ENCODE measurements at regions not wholly inside any gene's neighbourhood (a gene's known extent, or its start where the extent isn't known, plus 50 kb on each side); places are given as distances from the start of the nearest gene placed in this dataset.

DNA sequence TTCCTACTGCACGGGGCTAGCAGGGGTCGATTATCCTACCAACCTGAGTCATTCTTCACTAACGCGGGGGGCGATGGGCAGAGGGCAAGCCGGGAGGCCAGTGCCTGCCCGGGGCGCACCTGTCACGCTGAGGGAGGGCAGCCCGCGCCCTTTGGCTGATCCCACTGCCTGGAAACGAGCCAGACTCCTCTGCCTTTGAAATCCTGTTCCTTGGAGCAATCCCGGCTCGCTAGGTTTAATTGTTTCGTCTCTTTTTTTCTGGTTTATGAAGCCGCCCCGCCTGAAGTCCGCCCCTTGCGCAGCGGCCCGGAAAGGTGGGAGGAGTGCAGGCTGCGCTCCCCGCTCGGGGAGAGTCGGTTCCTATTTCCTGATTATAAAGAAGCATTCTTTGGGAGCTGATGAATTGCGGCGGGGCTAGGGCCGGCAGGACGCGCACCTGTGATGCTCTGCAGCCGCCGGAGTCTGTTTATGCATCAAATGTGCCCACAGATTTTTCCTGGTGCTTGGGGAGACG is 484.2 kb downstream of the BCOR start:
- Histone ChIP-seq H3K4me1 (ENCODE audit: insufficient read depth, low read length) (peaks cover 6% of the 10 kb centered on the region), H3K36me3 (ENCODE audit: insufficient read depth, low read length) (no peaks in the 10 kb centered on the region), H3K4me3 (ENCODE audit: low read length) (peak overlapping the region; percentile 46), H3K27ac (ENCODE audit: low read depth, low read length) (peak overlapping the region; percentile 70; the same call in 1 of the 2 replicates), H3K9me3 (ENCODE audit: insufficient read depth, low read depth, low read length) (no peaks in the 10 kb centered on the region), H3K9ac (ENCODE audit: low read depth, low read length) (no peak overlapping the region; the same call in 1 of the 2 replicates), H3K27me3 (ENCODE audit: insufficient read depth, low read length) (0 out of 2 replicates have a peak, but pooled peaks cover 4% of the 10 kb centered on the region)
- 1% methylated on average over 32 of the region's 33 CpGs for WGBS

DNA sequence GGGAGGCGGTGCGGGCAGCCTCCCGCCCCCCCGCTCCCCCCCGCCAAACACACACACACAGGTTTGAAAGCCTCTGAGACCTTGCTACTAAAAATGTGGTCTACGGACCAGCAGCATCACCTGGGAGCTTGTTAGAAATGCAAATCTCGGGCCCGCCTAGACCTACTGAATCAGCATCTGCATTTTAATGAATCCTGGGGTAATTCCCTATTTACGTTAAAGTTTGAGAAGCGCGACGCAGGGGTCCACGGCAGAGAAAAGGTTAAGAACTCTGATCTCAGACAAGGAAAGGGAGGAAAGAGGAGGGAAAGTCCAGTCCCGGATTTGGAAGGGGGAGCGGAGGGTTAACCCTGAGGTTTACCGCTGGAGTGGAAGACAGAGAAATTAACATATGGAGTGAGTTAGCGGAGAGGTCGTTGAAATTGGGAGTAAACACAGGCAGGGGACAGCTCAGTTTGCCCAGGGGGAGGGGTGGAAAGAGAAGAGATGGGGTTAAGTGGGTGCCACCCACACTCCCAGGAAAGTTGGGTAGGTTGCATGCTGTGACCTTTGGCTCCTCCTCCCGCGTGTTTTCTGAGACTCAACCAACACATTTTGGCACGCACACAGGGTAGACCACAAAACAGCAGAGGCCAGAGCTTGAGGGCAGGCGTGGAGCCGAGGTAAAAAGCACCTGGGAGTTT is 483.6 kb downstream of the BCOR start:
- Histone ChIP-seq H3K27ac (ENCODE audit: low read depth, low read length) (peak overlapping the region; percentile 70; the same call in 1 of the 2 replicates), H3K4me3 (ENCODE audit: low read length) (peak overlapping the region; percentile 46), H3K27me3 (ENCODE audit: insufficient read depth, low read length) (0 out of 2 replicates have a peak, but pooled peaks cover 4% of the 10 kb centered on the region), H3K36me3 (ENCODE audit: insufficient read depth, low read length) (no peaks in the 10 kb centered on the region), H3K9me3 (ENCODE audit: insufficient read depth, low read depth, low read length) (no peaks in the 10 kb centered on the region), H3K9ac (ENCODE audit: low read depth, low read length) (peak overlapping the region; percentile 60), H3K4me1 (ENCODE audit: insufficient read depth, low read length) (peaks cover 6% of the 10 kb centered on the region)
- WGBS, result 4% methylated on average over 20 of the region's 23 CpGs

DNA sequence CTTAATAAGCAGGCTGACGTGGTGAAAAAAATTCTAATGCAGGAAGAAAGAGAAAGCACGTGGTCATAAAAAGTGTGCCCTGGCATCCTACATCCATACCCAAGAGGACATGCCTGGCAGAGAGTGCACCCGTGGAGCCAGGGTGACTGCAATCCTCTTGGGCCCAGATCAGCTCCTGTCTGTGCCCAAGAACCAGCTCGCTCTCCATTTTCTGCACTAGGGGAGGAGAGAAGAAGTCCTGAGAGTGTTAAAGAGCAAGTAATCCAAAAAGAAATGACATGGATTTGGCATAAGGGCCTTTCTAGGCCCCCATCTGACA is 483.1 kb downstream of the BCOR start:
- peak overlapping the region; percentile 50; the same call in 1 of the 2 replicates for H3K27ac ChIP-seq (ENCODE audit: low read depth, low read length)
- H3K36me3 ChIP-seq (ENCODE audit: insufficient read depth, low read length), result no peaks in the 10 kb centered on the region
- H3K4me3 ChIP-seq (ENCODE audit: low read length), result peak overlapping the region; percentile 46; the same call in 1 of the 2 replicates
- 0 out of 2 replicates have a peak, but pooled peaks cover 4% of the 10 kb centered on the region for H3K27me3 ChIP-seq (ENCODE audit: insufficient read depth, low read length)
- H3K9ac ChIP-seq (ENCODE audit: low read depth, low read length), result peak overlapping the region; percentile 60
- H3K9me3 ChIP-seq (ENCODE audit: insufficient read depth, low read depth, low read length), result no peaks in the 10 kb centered on the region
- peaks cover 6% of the 10 kb centered on the region for H3K4me1 ChIP-seq (ENCODE audit: insufficient read depth, low read length)
- WGBS, result 34% methylated on average over 3 of the region's 4 CpGs

DNA sequence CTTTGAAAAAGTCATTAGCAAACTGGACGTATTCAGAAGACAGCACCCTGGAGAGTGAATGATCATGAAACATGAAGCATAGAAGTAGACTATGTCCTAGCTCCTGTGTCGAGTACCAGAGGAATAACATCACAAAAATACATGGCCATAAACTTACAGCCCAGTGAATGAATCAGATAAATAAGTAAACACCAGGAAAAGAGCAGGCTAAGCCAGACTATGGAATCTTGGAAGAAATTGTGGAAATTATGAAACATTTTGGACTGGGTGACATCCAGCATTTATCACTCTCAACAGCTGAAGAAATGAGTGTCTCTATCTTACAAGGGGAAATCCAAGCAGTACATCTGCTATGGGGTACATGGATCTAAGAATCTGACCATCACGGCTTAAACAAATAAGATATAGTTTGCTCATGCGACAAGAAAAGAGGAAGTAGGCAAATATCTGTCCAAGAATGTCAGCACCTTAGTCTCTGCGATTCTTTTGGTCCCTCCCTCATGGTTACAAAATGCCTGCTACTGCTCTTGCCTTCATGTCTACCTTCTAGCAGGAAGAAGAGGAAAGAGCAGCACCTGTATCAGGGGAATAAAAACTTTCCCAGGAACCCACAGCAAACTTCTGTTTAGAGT is 481.5 kb downstream of the BCOR start:
- 0 out of 2 replicates have a peak, but pooled peaks cover 4% of the 10 kb centered on the region for H3K27me3 ChIP-seq (ENCODE audit: insufficient read depth, low read length)
- H3K36me3 ChIP-seq (ENCODE audit: insufficient read depth, low read length), result no peaks in the 10 kb centered on the region
- H3K9me3 ChIP-seq (ENCODE audit: insufficient read depth, low read depth, low read length), result no peaks in the 10 kb centered on the region
- WGBS, result 90% methylated on average over 5 of the region's 5 CpGs
- H3K27ac ChIP-seq (ENCODE audit: low read depth, low read length), result no peak overlapping the region
- H3K9ac ChIP-seq (ENCODE audit: low read depth, low read length), result no peak overlapping the region
- peaks cover 6% of the 10 kb centered on the region; the same call in 1 of the 2 replicates for H3K4me1 ChIP-seq (ENCODE audit: insufficient read depth, low read length)
- no peak overlapping the region for H3K4me3 ChIP-seq (ENCODE audit: low read length)

DNA sequence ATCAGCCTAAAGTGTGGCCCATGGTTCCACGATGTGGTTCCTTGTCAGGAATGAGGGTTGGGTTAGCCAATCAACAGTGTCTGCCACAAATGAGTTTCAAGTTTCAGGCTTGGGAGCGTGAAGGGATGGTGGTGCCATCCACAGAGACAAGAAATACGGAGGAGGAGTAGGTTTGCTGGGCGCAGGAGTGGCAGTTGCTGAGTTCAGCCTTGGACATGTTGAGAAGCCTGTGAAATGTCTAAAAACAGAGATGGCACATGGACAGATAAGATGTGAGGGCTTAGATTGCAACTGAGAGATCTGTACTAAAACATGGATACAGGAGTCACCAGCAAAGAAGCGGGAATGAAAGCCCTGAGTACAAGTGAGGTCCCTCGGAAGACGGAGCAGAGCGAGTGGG is 481.0 kb downstream of the BCOR start:
- Histone ChIP-seq H3K4me1 (ENCODE audit: insufficient read depth, low read length) (peaks cover 6% of the 10 kb centered on the region; the same call in 1 of the 2 replicates), H3K27me3 (ENCODE audit: insufficient read depth, low read length) (0 out of 2 replicates have a peak, but pooled peaks cover 4% of the 10 kb centered on the region), H3K36me3 (ENCODE audit: insufficient read depth, low read length) (no peaks in the 10 kb centered on the region), H3K9me3 (ENCODE audit: insufficient read depth, low read depth, low read length) (no peaks in the 10 kb centered on the region), H3K9ac (ENCODE audit: low read depth, low read length) (no peak overlapping the region), H3K27ac (ENCODE audit: low read depth, low read length) (no peak overlapping the region), H3K4me3 (ENCODE audit: low read length) (no peak overlapping the region)
- 79% methylated on average over 8 of the region's 8 CpGs for WGBS

DNA sequence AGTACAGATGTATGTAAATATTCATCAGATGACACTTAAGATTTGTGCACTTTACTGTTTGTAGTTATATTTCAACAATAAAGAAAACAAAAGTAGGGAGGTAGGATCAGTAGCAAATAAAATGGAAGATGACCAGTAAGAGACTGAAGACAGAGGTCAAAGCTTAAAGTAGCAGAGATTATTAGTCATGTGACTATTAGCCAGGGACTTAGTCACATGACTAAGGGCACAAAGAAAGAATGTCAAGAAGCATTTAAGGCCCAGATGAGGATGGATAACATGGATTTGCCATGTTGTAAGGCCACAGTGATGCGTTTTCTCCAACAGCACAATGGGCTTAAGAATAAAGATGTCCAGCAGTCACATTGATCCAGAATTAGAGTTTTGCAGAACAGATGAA is 479.6 kb downstream of the BCOR start:
- H3K9me3 ChIP-seq (ENCODE audit: insufficient read depth, low read depth, low read length), result no peaks in the 10 kb centered on the region
- H3K27me3 ChIP-seq (ENCODE audit: insufficient read depth, low read length), result 0 out of 2 replicates have a peak, but pooled peaks cover 4% of the 10 kb centered on the region
- no peak overlapping the region for H3K9ac ChIP-seq (ENCODE audit: low read depth, low read length)
- peaks cover 6% of the 10 kb centered on the region; the same call in 1 of the 2 replicates for H3K4me1 ChIP-seq (ENCODE audit: insufficient read depth, low read length)
- H3K4me3 ChIP-seq (ENCODE audit: low read length), result no peak overlapping the region
- H3K36me3 ChIP-seq (ENCODE audit: insufficient read depth, low read length), result no peaks in the 10 kb centered on the region
- WGBS, result 100% methylated on average over 1 of the region's 1 CpG
- no peak overlapping the region for H3K27ac ChIP-seq (ENCODE audit: low read depth, low read length)

DNA sequence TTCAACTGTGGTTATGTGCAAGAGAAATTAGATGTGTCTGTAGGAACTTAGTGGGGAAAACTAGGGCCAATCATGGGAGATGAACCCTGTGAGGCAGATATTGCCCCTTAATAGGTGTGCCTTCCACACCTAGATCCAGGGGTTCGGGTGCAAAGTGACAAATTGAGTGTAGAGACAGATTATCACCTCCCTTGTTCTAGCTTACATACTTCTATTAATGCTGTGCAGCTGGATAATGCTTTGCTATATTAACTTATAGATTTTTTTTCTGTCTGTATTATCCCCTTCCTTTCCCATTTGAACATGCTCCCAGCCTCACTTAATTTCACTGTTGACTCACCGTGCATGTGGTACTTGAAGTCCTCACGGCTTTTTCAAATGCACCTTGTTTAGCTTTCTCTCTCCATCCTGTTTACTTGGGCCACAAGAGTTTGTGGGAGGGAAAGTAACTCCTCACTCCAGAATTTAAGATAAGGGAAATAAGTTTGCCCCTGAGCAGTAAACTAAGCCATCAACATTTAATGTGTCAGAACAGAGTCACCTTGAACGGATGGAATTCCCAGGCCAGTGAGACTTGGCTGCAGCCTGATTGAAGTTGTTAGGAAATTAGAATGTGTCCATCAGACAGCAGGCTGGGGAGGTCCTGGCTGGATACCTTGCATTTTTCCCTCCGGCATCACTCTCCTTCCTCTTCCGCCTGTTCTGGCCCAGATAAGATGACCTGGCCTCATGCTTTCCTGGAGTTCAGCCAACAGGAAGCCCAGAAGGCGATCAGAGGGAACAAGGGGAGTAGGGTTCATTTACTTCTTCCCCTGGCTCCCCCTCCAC is 478.4 kb downstream of the BCOR start:
- peaks cover 6% of the 10 kb centered on the region; the same call in 1 of the 2 replicates for H3K4me1 ChIP-seq (ENCODE audit: insufficient read depth, low read length)
- H3K36me3 ChIP-seq (ENCODE audit: insufficient read depth, low read length), result no peaks in the 10 kb centered on the region
- 0 out of 2 replicates have a peak, but pooled peaks cover 4% of the 10 kb centered on the region for H3K27me3 ChIP-seq (ENCODE audit: insufficient read depth, low read length)
- H3K9ac ChIP-seq (ENCODE audit: low read depth, low read length), result no peak overlapping the region
- no peak overlapping the region for H3K27ac ChIP-seq (ENCODE audit: low read depth, low read length)
- H3K9me3 ChIP-seq (ENCODE audit: insufficient read depth, low read depth, low read length), result no peaks in the 10 kb centered on the region
- WGBS, result 87% methylated on average over 4 of the region's 7 CpGs
- H3K4me3 ChIP-seq (ENCODE audit: low read length), result no peak overlapping the region

DNA sequence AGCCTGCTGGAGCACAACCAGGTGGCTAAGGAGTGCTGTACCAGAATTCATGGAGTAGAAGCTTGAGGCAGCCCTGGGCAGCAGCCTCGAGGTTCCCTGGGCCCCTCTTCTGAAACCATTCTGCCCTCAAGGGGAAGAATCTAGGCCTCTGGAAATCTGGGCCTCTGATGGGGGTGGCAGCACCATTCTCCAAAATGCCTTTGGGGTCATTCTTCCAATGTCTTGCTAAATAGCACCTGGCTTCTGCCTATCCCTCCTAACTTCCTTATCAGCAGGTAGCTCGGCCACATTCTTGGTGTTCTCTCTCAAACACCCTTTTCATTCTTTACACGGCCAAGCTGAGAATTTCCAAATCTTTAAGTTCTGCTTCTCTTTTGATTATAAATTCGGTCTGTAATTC is 473.6 kb downstream of the BCOR start:
- no peak overlapping the region for H3K27ac ChIP-seq (ENCODE audit: low read depth, low read length)
- H3K27me3 ChIP-seq (ENCODE audit: insufficient read depth, low read length), result no peaks in the 10 kb centered on the region
- no peaks in the 10 kb centered on the region for H3K4me1 ChIP-seq (ENCODE audit: insufficient read depth, low read length)
- H3K4me3 ChIP-seq (ENCODE audit: low read length), result no peak overlapping the region
- H3K9ac ChIP-seq (ENCODE audit: low read depth, low read length), result no peak overlapping the region
- no peaks in the 10 kb centered on the region for H3K36me3 ChIP-seq (ENCODE audit: insufficient read depth, low read length)
- H3K9me3 ChIP-seq (ENCODE audit: insufficient read depth, low read depth, low read length), result no peaks in the 10 kb centered on the region
- 77% methylated on average over 4 of the region's 4 CpGs for WGBS

DNA sequence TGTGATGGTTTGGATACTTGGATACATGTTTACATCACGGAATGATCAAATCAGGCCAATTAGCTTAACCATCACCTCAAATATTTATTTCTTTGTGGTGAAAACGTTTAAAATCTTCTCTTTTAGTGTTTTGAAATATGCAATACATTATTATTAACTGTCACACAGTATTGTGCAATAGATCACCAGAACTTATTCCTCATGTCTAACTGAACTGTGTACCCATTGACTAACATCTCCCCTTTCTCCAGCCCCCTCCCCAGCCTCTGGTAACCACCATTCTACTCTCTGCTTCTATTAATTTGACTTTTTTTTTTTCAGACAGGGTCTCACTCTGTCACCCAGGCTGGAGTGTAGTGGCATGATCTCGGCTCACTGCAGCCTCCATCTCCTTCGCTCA is 471.9 kb downstream of the BCOR start:
- Histone ChIP-seq H3K27ac (ENCODE audit: low read depth, low read length) (no peak overlapping the region), H3K9me3 (ENCODE audit: insufficient read depth, low read depth, low read length) (no peaks in the 10 kb centered on the region), H3K27me3 (ENCODE audit: insufficient read depth, low read length) (no peaks in the 10 kb centered on the region), H3K4me3 (ENCODE audit: low read length) (no peak overlapping the region), H3K36me3 (ENCODE audit: insufficient read depth, low read length) (no peaks in the 10 kb centered on the region), H3K9ac (ENCODE audit: low read depth, low read length) (no peak overlapping the region), H3K4me1 (ENCODE audit: insufficient read depth, low read length) (no peaks in the 10 kb centered on the region)
- 94% methylated on average over 2 of the region's 4 CpGs for WGBS

DNA sequence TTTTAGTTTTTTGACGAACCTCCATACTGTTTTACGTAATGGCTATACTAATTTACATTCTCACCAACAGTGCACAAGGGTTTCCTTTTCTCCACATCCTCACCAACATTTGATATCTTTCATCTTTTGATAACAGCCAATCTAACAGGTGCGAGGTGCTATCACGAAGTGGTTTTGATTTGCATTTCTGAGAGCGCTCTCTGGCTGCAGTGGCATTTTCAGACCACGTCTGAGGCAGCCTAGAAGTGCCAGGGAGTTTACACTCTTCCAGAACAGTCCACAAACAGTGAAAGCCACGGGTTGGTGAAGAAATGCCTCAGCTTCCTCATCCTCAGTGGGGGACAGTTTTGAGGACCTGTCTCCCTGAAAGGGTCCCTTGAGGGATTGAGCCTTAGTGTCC is 471.0 kb downstream of the BCOR start:
- Histone ChIP-seq H3K9me3 (ENCODE audit: insufficient read depth, low read depth, low read length) (no peaks in the 10 kb centered on the region), H3K4me1 (ENCODE audit: insufficient read depth, low read length) (no peaks in the 10 kb centered on the region), H3K9ac (ENCODE audit: low read depth, low read length) (no peak overlapping the region), H3K27me3 (ENCODE audit: insufficient read depth, low read length) (no peaks in the 10 kb centered on the region), H3K27ac (ENCODE audit: low read depth, low read length) (no peak overlapping the region), H3K36me3 (ENCODE audit: insufficient read depth, low read length) (no peaks in the 10 kb centered on the region), H3K4me3 (ENCODE audit: low read length) (no peak overlapping the region)
- WGBS, result 93% methylated on average over 7 of the region's 7 CpGs

DNA sequence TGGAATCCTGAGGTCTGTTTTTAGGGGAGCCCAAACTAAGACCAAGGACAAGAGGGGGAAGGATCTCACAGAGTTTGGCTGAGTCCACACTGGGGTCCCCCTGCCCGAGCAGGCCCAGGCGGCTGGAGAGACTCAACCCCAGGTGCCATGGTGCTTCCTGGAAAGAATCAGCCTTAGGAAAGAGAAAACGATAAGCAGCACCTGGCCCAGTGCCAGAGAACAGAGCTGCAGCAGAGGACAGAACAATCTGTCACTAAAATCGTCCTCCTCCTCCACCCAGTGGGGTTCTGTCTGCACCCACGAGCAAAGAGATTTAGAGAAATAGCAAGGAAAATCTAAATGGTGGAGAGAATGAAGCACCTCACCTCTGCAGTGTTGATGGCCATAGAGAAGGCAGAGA is 470.5 kb downstream of the BCOR start:
- Histone ChIP-seq H3K4me1 (ENCODE audit: insufficient read depth, low read length) (no peaks in the 10 kb centered on the region), H3K36me3 (ENCODE audit: insufficient read depth, low read length) (no peaks in the 10 kb centered on the region), H3K27ac (ENCODE audit: low read depth, low read length) (no peak overlapping the region), H3K4me3 (ENCODE audit: low read length) (no peak overlapping the region), H3K9me3 (ENCODE audit: insufficient read depth, low read depth, low read length) (no peaks in the 10 kb centered on the region), H3K27me3 (ENCODE audit: insufficient read depth, low read length) (no peaks in the 10 kb centered on the region), H3K9ac (ENCODE audit: low read depth, low read length) (no peak overlapping the region)
- 86% methylated on average over 5 of the region's 5 CpGs for WGBS

Data from HUES64 (cell line).